Hypothalamus (tissue), 51 donors: ENCODE measurements at regions not wholly inside any gene's neighbourhood (a gene's known extent, or its start where the extent isn't known, plus 50 kb on each side); places are given as distances from the start of the nearest gene placed in this dataset.
"Not testable (repeated sequence)": the region's sequence is repeated elsewhere in the genome, so short reads cannot be mapped to it uniquely, and the experiment has no call there.

Source experiments
- DNase-seq, 51 donors: peaks; one replicate each; lab custom pipeline; 2025; lab: John Stamatoyannopoulos, UW

DNA sequence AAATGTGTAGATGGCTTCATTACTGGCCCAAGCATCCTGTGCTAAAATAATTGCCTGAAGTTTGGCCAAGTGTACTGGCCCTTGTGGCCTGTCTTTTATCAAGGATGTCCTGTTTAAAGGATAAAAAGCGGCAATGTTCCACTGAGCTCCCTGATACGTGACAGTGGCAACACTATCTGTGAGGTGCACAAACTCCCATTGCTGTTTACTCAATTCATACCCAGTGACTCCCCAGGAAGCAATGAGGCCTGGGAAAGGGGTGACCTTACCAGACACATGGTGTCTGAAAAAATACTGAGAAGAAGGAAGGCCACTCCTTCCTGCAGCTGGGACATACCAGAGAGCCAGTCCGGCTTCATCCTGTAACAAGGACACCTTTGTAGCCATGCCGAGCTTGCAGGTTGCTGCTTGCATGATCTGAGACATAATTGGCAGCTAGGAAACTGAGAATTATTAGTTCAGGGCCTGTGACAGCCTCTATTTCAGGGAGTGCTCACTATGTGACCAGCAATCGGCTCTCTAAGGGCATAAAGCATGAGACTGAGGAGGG is 198.5 kb upstream of the LRATD1 start:
- DNase-seq = no peak

GRCh38 chr2:14445670-14446069 is 186.8 kb upstream of the LRATD1 start:
- no peak for DNase-seq

- no peak for DNase-seq
Measured at GRCh38 chr2:14448340-14448739, 184.2 kb upstream of the LRATD1 start.

GRCh38 chr2:14451312-14451711 is 181.2 kb upstream of the LRATD1 start:
- DNase-seq = no peak

DNA sequence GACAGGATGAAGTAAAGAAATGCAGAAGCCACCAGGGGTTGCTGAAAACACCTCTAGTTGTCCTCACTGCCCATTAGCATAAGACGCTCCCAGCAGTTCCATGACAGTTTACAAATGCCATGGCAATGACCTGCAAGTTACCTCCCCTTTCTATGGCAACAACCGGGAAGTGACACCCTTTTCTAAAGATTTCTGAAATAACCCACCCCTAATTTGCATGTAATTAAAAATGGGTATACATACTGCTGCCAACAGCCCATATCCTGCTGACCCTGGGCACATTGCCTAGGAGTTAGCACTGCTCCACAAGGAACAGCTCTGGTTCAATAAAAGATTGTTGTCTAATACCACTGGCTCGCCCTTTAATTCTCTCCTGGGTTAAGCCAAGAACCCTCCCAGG is 178.3 kb upstream of the LRATD1 start:
- DNase-seq = no peak

- DNase-seq = no peak
Measured at GRCh38 chr2:14459786-14460325, 172.7 kb upstream of the LRATD1 start.

- no peak for DNase-seq
Measured at GRCh38 chr2:14475994-14476393, 156.5 kb upstream of the LRATD1 start.

GRCh38 chr2:14479486-14479885 is 153.0 kb upstream of the LRATD1 start:
- no peak for DNase-seq

DNA sequence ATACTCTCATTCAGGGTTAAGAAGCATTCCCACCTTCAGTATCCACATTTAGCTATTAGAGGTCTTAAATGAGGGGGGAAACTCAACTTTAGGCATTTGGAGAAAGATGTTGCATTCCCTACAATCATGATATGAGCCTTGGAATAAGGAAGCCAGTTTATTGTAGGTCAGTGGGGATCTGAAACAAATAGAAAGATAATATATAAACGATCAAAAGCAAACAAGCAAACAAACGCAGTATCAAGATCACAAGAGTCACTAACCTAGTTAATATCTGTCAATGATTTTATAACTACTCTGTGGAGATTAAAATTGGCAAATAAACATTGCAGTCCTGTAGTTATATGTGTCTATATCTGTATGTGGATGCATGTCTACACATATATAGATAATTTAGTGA is 152.4 kb upstream of the LRATD1 start:
- DNase-seq = no peak

DNA sequence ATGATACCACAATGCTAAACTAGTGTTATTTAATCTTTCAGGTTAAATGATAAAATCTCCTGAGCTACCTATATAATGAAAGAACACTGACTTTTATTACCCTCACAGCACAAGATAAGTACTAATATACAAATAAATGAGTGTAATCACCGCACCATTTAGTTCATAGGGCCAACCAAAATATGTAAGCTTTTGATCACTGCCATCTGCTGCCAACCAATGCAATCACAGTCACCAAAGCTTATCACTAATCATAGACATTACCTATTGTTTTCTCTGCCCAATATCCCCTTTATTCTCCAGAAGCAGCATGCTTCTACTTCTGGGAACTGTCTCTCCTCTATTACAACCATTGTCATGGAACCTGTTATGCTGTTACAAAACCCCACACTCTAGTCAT is 151.6 kb upstream of the LRATD1 start:
- DNase-seq = no peak

DNA sequence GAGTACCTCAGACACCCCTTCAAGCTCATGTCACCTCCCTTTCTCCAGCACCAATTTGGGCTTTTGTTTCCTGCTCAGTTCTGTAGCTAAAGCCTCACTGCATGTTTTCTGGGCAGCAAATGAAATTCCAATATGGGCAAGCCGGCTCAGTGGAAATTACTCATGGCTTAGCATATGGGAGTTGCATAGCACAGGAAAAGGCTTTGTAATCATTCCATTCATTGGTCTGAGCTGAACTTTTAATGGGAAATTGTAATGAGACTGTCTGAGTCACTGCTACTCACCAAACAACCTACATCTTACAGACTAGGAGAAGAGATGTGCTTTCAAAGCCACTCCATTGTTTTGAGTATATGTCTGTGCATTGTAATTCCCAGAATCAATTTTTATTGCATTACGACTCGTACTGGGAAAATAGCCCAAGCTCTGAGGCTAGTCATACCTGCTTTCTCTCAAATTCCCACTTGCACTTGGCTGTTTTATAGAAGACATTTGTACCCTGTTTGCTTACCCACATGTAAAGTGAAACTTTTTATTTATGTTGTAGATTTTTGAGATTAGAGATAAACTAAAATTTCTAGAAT is 139.5 kb upstream of the LRATD1 start:
- DNase-seq = no peak

- no peak for DNase-seq
Measured at GRCh38 chr2:14494759-14495158, 137.8 kb upstream of the LRATD1 start.

GRCh38 chr2:14501061-14501460 is 131.5 kb upstream of the LRATD1 start:
- no peak for DNase-seq

GRCh38 chr2:14506955-14507354 is 125.6 kb upstream of the LRATD1 start:
- not testable (repeated sequence) for DNase-seq

DNA sequence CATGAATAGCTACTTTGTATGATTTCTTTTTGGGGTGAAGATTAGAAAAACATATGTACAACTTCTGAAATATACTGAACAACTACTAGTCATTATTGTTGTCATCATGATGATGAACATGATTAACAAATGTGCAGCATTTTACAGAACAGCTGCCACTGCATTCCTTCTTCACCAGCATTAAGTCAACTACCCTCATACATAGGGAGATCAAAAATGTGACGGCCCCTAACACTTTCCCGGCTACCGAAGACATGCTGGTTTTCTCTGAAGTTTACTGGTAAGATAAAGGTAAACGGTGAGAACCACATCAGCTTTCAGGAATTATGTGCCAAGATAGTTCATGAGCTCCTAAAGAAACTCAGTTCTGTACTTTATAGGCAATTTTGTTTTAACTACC is 121.0 kb upstream of the LRATD1 start:
- DNase-seq = no peak

GRCh38 chr2:14513903-14514302 is 118.6 kb upstream of the LRATD1 start:
- DNase-seq = no peak

DNA sequence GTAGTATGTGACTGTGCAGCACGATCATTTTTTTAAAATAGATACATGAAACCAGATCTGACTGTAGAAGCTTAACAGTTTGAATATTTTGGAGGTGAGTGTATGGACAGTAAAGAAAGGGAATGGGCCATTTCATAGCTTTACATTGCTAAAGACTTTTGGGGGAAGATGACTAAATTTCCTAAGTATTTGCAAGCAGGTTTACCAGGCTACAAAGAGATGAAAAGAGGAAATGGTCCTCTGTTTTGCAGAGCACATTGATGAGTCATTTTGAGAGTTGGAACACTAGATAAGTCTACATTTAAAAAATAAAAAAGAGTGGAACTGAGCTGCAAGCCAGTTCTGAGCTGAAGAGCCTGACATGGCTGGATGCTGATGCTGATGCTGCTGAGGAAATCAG is 115.7 kb upstream of the LRATD1 start:
- DNase-seq = no peak

- DNase-seq = no peak
Measured at GRCh38 chr2:14517731-14518130, 114.8 kb upstream of the LRATD1 start.

DNA sequence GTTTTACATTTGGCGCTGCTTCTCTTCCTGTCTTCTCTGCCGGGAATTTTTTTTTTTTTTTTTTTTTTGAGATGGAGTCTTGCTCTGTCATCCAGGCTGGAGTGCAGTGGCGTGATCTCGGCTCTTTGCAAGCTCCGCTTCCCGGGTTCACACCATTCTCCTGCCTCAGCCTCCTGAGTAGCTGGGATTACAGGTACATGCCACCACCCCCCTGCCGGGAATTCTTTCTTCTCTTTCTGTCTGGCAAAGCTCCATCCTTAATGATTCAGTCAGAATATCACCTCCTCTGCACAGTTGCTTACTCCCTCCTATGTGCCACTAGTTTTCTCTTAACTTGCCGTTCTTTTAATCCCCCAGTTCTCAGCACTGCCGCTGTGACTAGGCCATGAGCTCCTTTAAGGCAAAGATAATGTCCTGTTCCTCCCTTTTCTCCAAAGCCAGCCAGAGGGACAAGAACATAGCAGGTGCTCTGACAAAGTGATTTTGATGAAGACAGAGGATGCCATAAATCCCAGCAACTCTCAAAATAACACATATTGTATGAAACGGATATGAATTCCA is 112.1 kb upstream of the LRATD1 start:
- DNase-seq = peak in 1 of 51 donors; percentile 11

DNA sequence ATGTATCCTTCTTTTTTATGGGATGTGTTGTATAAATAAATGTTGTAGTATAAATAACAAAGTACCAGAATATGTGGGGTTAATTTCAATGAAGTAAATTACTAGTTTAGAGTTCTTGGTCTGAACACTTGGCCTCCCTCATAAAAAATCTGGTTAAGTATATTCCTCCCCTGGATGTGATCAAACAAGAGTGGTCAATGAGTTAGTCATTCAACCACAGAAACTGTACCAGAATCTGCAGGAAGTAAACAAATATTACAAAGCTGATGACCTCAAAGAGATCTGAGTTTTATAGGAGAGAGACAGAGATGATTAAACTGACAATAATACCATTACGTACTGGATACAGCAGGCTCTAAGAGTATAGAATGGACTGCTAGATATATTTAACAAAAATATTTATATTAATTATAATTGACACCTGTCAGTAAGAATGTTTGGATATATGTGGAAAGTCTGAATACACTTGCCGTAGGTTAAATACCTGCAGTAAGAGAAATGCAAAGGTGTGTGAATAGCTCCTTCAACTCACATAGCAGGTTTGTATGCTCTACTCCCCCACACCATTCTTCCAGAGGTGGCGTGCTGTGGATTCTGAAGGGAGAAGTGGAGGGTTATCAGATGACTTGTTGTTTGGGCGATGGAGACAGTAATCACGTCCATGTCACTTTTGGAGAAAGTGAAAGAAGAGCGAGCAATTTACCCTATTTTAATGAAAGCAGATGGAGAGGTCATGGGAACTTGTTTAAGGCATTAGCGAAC is 108.3 kb upstream of the LRATD1 start:
- DNase-seq = no peak

- no peak for DNase-seq
Measured at GRCh38 chr2:14524803-14525080, 107.8 kb upstream of the LRATD1 start.

DNA sequence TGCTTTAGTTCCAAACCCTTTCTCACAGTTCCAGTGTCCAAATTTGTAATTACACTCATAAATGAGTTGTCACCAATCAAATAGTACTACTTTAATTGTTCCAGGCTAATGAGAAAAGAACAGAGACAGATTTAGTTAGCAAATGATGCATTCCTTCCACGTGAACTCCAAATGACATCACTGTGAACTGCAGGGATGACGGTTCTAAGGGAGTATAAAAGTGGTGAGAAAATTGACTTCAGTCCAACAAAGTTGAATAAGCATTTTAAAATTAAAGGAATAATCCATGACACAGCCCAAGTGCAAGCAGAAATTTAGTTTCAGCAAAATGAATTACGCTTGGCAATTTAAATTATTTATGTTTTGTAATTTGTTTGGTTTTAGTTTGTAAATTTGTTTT is 102.0 kb upstream of the LRATD1 start:
- no peak for DNase-seq
